SKM-1 (cell line): ENCODE measurements at regions not wholly inside any gene's neighbourhood (a gene's known extent, or its start where the extent isn't known, plus 50 kb on each side); places are given as distances from the start of the nearest gene placed in this dataset.
"Not testable (repeated sequence)": the region's sequence is repeated elsewhere in the genome, so short reads cannot be mapped to it uniquely, and the experiment has no call there.

Experiments used
- DNase-seq: peaks from one replicate; lab custom pipeline; 2025; ENCODE audit not compliant: unreplicated experiment; lab: John Stamatoyannopoulos, UW

DNA sequence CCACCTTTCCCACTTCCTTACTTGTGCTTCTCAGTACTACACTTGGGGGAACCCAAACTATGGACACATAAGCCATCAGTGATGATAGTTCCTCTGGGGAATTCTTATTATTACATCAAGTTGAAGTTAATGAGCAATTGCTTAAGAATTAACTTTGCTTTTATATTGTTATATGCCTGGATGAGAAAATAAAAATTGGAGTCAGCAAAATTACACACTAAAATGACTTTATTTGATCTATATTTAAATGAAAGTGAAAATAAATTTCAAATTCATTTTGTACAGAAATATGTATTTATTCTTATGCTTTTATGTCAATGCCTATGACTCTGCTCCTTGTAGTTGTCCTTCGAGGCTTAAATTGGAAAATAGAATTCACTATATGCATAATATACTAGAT is 149.4 kb upstream of the KCND2 start:
- no peak for DNase-seq

DNA sequence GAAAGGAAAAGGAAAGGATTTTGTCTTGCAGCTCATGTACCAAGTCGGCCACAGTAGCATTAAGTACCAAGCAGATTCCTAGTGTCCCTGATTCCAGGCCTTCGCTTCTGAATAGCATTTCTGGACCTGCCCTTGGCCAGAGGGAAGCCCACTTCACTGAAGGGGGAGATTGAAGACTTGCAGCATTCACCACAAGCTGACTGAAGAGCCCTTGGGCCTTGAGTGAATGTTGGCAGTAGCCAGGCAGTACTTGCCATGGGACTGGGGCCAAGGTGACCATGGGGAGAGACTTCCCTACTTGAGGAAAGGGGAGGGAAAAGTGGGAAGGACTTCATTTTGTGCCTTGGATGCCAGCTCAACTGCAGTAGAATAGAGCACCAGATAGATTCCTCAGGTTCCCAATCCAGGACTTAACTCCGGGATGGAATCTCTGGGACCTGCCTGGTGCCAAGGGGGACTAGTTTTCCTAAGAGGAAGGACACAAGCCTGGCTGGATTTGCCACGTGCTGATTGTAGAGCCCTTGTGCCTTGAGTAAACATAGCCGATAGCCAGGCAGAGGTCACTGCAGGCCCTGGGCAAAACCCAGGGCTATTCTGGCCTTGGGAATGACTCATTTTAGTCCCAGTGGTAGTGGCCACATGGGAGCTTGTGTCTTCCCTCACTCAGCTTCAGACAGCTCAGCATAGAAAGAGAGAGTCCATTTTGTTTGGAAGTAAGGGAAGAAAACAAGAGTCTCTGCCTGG is 141.7 kb upstream of the KCND2 start:
- no peak for DNase-seq

DNA sequence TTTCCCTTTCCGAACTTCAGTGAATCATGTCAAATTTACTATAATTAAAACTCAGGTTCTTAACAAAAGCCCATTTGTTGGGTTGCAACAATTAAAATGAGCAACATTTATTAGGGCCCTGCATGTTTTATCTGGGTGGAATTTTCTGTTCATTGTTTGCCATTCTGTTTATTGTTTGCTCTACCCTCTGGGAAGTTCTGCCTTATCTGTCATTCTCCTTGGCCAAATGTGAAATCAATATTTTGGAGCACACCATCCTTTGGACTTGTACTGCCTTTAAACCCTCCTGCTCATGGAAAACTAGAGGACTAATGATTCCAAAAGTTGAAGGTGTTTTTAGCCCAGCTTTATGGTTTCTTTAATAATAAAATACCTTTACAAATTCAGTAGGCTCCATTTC is 134.5 kb upstream of the KCND2 start:
- DNase-seq = no peak

DNA sequence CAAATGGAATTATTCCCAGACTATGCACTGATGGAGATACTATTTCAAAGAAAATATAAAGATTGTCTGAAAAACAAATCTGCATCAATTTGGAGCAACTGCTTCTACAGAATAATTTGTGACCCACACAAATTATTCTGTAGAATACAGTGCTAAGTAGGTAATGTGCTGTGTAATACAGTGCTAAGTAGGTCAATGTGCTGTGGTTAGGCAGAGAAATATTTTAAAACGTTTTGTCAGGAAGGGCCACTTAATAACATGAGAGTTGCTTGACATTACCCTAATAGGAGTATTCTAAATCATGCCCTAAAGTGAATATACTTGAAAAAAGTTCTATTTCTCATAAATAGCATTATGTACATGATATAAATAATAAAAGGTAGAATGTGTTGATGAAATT is 116.5 kb upstream of the KCND2 start:
- DNase-seq = no peak

DNA sequence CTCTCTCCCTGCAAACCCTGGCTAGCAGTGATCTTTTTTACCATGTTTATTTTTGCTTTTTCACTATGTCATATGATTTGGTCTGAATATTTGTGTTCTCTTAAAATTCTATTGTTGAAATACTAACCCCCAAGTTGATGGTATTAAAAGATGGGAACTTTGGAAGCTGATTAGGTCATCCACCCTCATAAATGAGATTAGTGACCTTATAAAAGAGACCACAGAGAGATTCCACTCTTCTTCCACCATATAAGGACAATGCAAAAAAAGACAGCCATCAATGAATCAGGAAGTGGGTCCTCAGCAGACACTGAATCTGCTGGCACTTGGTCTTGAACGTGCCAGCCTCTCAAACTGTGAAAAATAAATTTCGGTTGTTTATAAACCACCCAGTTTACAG is 112.8 kb upstream of the KCND2 start:
- DNase-seq = no peak

DNA sequence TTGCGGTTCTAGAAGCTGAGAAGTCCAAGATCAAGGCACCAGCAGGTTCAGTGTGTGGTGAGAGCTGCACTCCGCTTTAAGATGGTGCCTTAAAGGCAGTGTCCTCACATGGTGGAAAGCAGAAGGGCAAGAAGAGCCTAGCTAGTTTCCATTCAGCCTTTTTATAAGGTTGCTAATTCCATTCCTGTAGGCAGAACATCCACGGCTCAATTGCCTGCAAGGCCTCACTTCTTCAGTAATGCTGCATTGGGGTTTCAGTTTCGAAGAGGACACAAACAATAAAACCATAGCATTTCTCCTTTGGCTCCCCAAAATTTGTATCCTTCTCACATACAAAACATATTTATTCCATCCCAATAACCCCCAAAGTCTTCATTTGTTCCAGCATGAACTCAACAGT is 109.5 kb upstream of the KCND2 start:
- DNase-seq = no peak

DNA sequence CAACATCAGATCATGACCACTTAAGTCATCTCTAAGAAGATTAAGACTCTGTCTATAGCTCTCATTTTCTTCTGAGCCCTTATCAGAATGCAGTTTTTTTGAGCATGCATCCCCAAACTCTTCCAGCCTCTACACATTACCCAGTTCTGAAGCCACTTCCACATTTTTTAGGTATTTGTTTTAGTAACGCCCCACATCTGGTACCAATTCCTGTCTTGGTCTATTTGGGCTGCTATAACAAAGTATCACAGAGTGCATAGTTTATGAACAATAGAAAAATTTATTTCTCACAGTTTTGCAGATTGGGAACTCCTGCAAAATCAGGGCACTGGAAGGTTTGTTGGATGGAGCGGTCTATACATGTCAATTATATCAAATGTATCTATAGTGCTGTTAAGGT is 107.7 kb upstream of the KCND2 start:
- DNase-seq = no peak

DNA sequence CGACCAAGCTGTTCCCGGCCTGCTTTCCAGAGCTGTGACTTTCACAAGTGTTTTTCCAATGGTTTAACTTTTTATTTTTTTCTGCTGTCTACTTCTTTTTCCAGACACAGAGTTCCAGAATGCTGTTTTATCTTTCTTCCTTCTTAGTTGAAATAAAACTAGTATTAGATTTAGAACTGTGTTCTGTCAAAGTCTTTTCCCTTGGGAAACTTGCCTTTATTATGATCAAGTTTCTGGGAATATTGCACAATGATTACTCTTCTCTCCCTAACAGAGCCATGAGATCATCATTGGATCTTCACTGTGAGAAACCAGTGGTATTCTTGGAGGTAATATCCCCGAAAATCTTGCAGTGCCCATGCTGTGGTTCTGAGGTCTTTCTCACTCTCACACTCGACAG is 104.9 kb upstream of the KCND2 start:
- DNase-seq = no peak

DNA sequence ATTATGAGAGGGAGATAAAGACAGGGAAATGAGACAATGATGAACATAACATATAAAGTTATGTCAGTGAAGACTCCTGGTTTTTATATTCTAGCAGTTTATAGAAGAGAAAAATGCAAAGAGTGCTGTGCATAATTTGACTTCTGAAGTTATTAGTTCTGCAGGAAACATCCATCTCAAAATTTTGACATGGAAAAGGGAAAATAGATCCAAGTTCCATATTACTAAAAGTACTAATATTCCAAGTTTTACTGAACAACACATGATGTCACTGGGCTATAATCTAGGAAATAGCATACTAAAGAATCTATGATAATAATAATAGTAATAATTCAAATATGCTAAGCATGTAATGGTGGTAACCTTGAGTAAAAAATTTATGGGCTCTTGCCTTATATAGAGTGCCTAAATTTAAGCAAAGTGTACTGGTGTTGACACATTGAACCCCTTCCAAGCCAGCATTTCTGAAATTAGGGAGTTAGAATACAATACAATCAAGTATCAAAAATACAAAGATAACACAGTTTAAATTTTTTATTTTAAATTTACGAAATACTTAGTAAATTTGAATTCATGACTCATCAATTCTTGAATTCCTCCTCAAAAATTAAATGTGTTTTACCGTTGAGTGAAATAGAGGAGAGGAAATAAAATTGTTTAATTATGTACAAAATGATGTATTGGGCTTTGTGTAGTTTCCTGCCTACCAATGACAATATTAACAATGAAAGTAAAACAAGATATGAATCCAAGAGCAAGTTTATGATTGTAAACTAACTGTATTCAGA is 102.8 kb upstream of the KCND2 start:
- no peak for DNase-seq

DNA sequence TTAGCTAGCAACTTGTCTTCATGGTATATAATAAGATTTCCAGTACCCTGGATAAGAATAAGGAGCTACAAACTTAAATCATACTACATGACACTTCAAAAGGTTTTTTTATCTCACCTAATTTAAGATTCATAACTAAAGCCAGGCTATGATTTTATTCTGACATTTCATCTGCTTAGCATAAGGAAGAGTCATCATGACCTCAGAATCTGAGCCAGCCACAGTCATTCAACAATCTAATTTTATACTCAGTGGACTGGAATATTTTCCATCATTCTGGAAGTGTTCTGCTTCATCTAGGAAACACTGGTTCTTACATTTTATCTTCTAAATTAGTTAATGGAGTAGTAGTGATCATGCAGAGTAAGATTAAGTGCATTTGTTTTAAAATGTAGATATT is 102.1 kb upstream of the KCND2 start:
- DNase-seq = no peak

DNA sequence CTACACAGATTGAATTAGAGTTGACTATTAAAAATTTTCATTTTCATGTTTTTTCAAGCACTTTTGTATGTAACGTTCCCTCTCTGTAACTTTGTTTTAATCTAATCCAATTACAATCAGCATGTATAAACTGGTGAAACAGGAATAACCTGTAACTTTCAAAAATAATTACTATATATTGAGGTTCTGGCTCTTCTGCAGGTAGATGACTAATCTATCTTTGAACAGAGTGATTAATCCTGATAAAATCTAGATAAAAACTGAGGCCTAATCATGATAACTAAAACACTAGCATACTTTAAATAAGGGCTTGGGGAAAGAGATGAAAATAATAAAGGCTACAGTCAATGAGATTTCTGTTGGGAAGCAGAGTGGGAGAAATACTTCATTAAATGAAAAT is 101.6 kb upstream of the KCND2 start:
- DNase-seq = no peak

DNA sequence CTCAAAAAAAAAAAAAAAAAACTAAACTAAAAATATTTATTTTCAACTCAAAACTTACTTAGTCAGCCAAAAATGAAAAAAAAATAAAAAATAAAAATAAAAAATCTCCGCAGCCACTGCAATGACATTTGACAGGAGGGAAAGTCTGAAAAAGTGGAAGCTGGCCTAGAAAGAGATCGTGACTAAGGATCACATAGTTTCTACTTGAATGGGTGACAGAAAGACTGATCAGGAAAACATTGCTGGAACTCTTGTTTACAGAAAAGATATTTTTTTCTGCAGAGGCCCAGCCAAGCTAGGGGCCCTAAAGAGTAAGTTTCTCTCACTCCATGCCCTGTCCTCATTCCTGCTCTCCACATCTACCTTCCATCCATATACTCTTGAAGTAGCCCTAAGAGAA is 92.8 kb upstream of the KCND2 start:
- DNase-seq = no peak

DNA sequence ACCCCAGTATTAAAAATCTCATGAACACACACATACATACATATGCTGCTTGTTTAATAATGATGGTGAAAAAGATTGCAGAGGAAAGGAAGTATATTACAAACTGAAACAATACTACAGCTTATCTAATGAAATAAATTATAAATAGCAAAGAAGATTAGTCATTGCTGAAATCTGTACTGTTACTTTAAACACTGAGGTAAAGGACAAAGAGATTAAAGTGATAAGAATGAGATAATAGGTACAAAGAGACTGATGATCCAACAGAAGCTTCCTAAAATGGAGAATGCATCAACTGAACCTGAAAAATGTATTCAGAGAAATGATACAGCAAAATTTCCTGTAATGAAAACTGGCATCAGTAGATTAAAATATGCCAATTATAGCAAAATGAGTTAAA is 91.5 kb upstream of the KCND2 start:
- no peak for DNase-seq

DNA sequence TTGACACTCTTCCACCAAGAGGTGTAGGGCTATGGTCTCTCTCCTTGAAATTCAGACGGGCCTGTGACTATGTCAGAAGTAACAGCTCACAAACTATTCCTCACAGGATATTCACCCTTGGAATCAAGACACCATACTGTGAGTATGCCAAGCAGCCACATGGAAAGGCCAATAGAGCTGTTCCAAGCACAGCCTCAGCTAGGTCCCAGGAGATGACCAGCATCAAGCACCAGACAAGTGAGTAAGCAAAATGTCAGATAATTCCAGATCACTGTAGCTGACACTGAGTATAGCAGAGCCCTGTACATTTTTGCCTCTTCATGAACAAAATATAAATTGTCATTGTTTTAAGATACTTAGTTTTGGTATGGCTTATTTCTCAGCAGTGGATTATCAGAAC is 88.1 kb upstream of the KCND2 start:
- no peak for DNase-seq

DNA sequence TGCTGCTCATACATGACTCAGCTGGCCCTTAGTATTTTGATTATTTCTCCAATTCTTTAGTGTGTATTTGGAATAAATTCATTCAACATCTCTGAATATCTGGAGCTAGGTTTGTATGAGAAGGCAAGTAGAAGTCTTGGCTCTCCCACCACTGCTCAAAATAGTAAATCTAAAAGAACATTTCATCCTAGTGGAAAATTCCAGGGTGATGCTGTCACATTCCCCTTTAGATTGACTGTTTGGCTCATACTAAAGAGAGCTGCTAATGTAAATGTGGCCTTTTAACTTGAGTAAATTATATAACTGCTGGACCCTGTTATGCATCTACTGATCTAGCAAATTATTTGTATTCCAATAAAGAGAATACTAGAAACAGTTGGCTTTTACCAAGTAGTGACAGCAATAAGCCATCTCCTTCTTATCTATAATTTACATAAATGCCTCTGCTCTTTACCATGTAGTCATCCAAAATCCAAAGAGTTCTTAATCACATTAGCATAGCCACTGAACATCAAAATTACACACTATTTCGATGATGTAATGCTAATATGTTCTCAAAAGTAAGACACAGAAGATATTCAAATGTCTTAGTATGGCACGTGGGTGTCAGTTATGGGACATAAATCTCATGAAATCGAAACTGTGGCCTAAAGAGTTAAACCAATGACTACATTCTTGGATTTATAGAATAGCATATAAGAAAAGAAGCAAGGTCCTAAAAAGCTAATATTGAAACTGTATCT is 86.9 kb upstream of the KCND2 start:
- DNase-seq = no peak

DNA sequence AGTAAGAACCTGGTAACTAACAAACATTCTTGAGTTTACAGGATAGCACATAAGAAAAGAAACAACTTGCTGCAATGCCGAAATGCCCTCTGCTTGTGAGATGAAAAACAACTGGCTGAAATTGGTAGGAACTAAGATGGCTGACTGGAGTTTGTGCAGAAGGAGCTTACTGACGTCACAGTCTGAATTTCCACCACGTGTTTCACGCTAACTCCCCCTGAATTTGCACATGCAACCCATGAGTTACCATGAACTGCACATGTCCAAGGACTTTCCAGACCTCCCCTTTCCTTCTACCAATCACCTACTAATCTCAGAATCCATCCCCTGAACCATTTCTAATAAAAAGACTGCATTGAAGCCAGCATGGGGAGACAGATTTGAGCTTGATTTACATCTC is 86.3 kb upstream of the KCND2 start:
- no peak for DNase-seq

DNA sequence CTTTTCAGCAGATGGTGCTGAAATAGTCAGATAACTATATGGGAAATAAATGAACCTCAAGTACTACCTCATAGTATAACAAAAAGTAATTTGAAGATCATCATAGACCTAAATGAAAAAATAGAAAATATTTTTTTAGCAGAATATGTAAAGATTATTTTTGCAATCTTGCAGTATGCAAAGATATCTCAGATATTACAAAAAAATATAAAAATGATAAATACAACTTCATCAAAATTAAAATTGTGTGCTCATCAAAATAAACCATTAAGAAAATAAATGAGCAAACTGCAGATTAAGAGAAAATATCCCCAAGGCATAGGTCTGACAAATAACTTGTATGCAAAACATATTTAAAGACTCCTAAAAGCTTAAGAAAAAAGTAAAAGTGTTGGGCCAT is 83.4 kb upstream of the KCND2 start:
- no peak for DNase-seq

DNA sequence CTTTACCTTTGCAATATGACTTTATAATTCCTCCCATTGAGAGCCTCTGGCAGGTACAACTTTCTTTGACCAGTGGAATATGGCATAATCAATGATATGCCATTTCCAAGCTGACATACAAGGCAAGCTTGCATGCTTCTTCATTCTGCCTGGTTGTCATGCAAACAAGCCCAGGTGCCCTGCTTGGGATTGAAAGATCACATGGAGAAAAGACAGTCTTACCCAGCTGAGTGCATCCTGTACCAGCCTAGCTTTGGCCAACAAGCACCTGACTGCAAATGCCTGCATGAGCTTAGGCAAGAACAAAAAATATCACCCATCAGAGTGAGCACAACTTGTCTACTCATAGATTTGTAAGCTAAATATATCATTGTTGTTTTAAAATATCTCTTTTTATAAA is 82.9 kb upstream of the KCND2 start:
- no peak for DNase-seq

DNA sequence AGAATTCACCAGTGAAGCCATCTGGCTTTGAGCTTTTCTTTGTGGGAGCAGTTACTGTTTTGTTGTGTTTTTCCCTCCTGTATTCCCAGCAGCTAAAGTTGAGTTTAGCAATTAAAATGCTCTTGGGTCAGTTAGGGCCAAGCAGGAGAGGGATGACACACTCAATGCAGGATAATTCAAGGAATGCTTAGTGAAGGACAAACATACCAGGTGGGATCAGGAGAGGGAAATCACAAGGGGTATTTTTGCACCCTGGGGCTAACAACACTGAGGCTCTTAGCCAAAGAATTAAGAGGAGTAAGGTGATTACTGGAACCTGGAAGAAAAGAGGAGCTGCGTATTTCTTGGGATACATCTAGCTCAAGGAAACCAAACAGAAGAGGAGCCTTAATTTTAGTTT is 82.4 kb upstream of the KCND2 start:
- DNase-seq = no peak

DNA sequence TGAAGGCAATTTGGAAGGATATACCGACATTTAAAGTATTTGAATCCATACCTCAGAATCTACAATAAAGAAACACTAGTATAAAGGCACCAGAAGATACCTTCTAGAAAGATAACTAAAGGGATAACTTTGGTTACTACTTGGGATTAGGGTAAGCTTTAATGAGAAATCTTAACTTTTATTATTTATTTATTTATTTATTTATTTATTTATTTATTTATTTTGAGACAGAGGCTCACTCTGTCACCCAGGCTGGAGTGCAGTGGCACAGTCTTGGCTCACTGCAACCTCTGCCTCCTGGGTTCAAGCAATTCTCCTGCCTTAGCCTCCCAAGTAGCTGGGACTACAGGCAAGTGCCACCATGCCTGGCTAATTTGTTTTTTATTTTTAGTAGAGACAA is 81.6 kb upstream of the KCND2 start:
- not testable (repeated sequence) for DNase-seq

DNA sequence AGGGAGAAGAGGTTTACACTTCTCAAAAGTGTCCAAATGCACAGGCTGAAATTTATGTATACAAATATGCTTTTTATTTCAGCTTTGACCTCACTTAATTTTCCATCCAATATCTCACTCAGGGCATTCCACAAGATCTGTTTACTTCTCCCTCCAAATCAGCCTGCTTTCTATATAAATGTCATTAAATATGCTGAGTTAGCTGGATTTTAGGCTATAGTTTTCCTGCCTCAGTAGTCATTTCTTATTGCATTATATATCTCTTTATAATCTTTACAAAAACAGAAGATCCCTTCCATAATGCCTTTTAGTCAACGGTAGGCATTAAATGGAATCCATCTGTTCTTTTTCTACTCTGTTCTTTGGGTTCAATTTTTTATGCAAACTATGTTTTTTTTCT is 71.7 kb upstream of the KCND2 start:
- no peak for DNase-seq

DNA sequence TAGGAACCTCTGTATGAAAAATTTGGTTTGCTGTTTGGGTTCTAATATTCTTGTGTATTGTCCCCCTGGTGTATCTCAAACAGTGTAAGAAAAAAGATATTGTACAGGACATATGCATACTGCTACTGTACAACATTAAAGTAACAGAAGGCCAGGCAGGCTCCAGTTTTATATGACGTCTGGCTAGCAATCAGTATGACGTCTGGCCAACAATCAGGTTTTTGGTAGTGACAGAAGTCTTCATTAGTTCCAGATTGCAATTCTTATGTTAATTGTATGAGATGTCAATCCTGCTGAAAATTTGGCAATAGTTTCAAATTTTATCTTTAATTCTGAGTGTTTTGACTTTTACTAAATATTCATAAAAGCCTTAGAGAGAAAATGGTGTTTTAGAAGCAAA is 67.9 kb upstream of the KCND2 start:
- DNase-seq = no peak
